HFFc6 (cell line): ENCODE measurements at regions not wholly inside any gene's neighbourhood (a gene's known extent, or its start where the extent isn't known, plus 50 kb on each side); places are given as distances from the start of the nearest gene placed in this dataset.

Source experiments
- DNase-seq: peaks from one replicate; pipeline ENCODE4 v3.0.0-alpha.2; 2018
- H3K27ac Mint-ChIP-seq: 2 replicates; pipeline ENCODE4 v1.8.0; 2020; ENCODE audit warnings: mild to moderate bottlenecking, mixed read lengths
- H3K27me3 Mint-ChIP-seq: 2 replicates; pipeline ENCODE4 v1.8.0; 2021; ENCODE audit warnings: mild to moderate bottlenecking, moderate library complexity, mixed read lengths; ENCODE audit not compliant: insufficient read depth
- H3K36me3 Mint-ChIP-seq: 2 replicates; pipeline ENCODE4 v1.8.0; 2021; ENCODE audit warnings: low read depth, mixed read lengths
- H3K4me1 Mint-ChIP-seq: 2 replicates; pipeline ENCODE4 v1.8.0; 2020; ENCODE audit warnings: low read depth, mixed read lengths
- H3K4me3 Mint-ChIP-seq: 2 replicates; pipeline ENCODE4 v1.8.0; 2020; ENCODE audit warnings: mild to moderate bottlenecking, moderate library complexity, mixed read lengths
- H3K9me3 Mint-ChIP-seq: 2 replicates; pipeline ENCODE4 v1.8.0; 2020; ENCODE audit warnings: mild to moderate bottlenecking, mixed read lengths
- TF ChIP-seq, protein P1 (sequence below): fragments of 200-600 bp; sonication (generic); IDR thresholded peaks from 2 replicates; pipeline ENCODE4 v1.5.0; 2021; ENCODE audit warnings: antibody characterized with exemption, mild to moderate bottlenecking

DNA sequence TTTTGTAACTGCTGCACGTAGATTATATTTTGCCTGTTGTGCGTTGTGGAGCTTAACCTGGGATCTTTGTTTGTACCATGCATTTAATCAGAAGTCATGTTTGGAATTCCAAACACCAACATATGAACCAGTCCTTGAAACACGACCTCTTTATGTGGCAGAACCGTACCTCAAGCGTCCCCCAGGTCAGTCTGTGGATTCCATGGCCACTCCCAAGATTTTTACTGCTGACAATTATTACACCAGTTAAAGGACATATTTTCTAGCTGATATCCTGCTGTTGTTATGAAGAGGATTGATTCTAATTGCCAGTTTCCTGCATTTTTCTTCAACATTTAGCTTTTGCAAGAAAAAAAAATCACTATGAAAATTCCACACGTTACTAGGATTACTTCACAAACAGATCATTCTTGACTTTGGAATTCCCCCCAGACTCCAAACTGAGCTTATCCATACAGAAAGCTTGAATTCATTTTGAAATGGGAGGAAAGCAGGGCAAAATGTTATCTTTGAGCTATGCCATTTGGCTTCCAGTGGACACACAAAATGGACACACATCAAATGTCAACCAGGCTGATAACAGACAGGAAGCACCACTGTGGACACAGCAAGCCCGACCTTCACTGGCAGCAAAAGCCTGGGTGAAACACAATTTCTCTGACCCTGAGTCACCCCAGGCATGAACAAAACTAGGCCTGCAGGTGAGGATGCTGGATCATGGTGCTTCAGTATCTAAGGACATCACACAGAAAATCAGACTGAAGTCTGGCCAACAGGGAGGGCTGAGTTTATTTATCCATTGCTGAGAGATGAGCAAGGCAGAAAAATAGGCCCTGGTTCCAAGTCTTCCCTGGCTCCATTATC is 542.9 kb upstream of the JAG1 start:
- peak; percentile 23 for DNase-seq
- H3K4me1 Mint-ChIP-seq = peaks cover 35% of the 10 kb centered on the region; the same call in 1 of the 2 replicates

DNA sequence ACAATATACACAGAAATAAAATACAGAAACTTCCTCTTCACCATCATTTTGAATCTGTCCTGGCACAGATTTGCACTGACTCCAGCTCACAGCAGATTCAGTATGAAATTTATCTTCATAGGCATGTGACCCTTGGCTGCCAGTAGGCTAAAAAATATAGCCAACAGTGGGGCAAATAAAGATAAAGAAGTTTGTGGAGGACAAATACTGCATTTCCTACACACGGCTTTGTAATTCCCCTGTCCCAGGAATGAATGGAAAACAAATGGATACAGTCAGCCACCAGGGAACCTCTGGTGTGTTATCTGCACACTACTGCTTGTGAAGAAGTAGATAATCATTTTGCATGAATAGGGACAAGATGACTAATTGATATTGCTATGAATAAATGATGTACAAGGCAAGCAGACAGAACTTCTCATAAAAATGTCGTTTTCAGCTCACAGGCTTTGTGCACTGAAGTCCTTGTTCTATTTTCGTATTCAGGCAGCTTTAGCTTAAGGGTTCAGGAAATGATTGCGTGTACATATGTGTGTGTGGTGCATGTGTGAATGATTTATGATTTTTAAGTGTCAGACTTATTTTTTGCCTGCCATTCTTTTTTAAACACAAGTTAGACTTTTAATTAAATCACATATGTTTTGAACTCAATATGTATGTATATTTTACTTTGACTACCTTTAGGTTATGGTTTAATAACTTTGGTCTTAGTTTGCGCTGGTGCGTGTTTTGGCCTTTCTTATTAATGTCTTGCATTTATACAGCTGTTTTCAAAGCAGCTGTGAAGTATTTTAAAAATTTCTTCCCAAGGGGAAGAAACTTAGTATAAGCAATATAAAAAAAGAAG is 543.8 kb upstream of the JAG1 start:
- H3K27me3 Mint-ChIP-seq = peaks cover 1% of the 10 kb centered on the region; the same call in 1 of the 2 replicates
- TF ChIP-seq, protein P1, sequence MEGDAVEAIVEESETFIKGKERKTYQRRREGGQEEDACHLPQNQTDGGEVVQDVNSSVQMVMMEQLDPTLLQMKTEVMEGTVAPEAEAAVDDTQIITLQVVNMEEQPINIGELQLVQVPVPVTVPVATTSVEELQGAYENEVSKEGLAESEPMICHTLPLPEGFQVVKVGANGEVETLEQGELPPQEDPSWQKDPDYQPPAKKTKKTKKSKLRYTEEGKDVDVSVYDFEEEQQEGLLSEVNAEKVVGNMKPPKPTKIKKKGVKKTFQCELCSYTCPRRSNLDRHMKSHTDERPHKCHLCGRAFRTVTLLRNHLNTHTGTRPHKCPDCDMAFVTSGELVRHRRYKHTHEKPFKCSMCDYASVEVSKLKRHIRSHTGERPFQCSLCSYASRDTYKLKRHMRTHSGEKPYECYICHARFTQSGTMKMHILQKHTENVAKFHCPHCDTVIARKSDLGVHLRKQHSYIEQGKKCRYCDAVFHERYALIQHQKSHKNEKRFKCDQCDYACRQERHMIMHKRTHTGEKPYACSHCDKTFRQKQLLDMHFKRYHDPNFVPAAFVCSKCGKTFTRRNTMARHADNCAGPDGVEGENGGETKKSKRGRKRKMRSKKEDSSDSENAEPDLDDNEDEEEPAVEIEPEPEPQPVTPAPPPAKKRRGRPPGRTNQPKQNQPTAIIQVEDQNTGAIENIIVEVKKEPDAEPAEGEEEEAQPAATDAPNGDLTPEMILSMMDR = no peak
- peak overlapping the region; percentile 52; the same call in 1 of the 2 replicates for H3K27ac Mint-ChIP-seq
- no peak overlapping the region for H3K4me3 Mint-ChIP-seq
- H3K36me3 Mint-ChIP-seq = no peaks in the 10 kb centered on the region
- no peak for DNase-seq
- H3K9me3 Mint-ChIP-seq = no peaks in the 10 kb centered on the region; the same call in 1 of the 2 replicates
- peaks cover 35% of the 10 kb centered on the region; the same call in 1 of the 2 replicates for H3K4me1 Mint-ChIP-seq

More for the DNA sequence above, 542.9 kb upstream of the JAG1 start:
- TF ChIP-seq, protein P1 = no peak
- Mint-ChIP-seq H3K9me3 (no peaks in the 10 kb centered on the region), H3K27me3 (peaks cover 1% of the 10 kb centered on the region; the same call in 1 of the 2 replicates), H3K4me3 (no peak overlapping the region), H3K27ac (peak overlapping the region; percentile 52; the same call in 1 of the 2 replicates), H3K36me3 (no peaks in the 10 kb centered on the region)

DNA sequence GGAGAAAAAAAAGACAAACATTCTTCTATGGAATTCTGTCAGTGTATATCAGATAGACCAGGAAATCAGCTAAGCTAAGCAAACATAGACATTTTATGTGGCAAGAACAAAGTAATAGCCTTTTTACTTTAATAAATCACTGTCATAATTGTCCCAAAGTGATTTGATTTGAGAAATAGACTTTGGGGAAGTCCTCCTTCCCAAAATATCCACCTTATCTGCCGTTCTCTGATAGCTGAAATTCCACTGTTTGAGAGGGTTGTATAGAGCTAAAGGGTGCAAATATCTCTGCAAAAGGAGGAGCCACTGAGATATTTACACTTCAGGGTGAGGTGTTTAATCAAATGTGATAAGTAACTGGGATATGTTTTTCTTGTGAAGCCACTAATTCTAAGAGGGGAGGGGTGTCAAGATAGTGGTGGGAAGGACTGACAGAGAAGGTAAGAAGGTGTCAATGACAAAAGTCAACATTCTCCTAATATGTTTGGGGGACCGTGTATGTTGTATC is 544.4 kb upstream of the JAG1 start:
- TF ChIP-seq, protein P1 = no peak
- no peaks in the 10 kb centered on the region; the same call in 1 of the 2 replicates for H3K9me3 Mint-ChIP-seq
- H3K27ac Mint-ChIP-seq = no peak overlapping the region
- H3K36me3 Mint-ChIP-seq = no peaks in the 10 kb centered on the region
- peaks cover 1% of the 10 kb centered on the region; the same call in 1 of the 2 replicates for H3K27me3 Mint-ChIP-seq
- H3K4me3 Mint-ChIP-seq = no peak overlapping the region
- peaks cover 35% of the 10 kb centered on the region; the same call in 1 of the 2 replicates for H3K4me1 Mint-ChIP-seq
- no peak for DNase-seq

DNA sequence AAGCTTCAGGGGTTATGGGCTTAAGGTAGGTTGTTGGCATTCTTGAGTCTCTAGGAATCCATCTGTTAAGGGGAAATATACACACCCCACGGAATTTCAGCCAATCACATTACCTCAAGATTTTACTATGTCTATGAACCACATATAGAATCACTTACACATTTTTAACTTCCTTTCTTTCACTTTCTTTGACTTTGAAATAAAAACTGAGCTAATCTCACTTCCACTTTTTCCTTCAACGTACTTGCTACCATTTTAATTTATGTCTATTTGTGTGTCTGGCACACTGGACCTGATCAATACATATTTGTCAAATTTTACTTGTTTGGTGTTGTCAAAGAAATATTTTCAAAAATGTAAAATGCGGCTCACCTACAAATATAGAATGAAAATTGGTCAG is 545.4 kb upstream of the JAG1 start:
- H3K27ac Mint-ChIP-seq = no peak overlapping the region
- no peaks in the 10 kb centered on the region; the same call in 1 of the 2 replicates for H3K9me3 Mint-ChIP-seq
- H3K36me3 Mint-ChIP-seq = no peaks in the 10 kb centered on the region
- H3K4me1 Mint-ChIP-seq = peaks cover 34% of the 10 kb centered on the region; the same call in 1 of the 2 replicates
- no peak overlapping the region for H3K4me3 Mint-ChIP-seq
- TF ChIP-seq, protein P1 = no peak
- peaks cover 1% of the 10 kb centered on the region; the same call in 1 of the 2 replicates for H3K27me3 Mint-ChIP-seq
- DNase-seq = no peak

DNA sequence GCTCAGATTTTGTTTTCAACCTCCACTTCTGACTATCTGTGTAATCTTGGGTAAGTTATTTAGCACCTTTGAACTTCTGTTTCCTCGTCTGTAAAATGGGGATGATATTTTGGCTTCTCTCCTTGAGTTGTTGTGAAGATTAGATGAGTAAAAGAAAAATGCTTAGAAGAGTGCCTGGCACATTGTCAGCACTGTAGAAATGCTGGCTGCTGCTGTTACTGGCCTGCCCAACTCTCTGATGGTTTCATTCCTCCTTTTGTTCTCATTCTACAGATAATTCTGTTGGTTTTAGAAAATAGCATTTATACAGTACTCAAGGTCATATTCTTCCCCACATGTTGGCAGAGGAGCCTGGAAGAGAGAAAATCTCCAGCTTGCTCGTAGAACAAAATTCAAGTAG is 547.2 kb upstream of the JAG1 start:
- H3K27ac Mint-ChIP-seq = no peak overlapping the region
- H3K36me3 Mint-ChIP-seq = no peaks in the 10 kb centered on the region
- TF ChIP-seq, protein P1 = no peak
- H3K4me3 Mint-ChIP-seq = no peak overlapping the region
- peaks cover 23% of the 10 kb centered on the region; the same call in 1 of the 2 replicates for H3K4me1 Mint-ChIP-seq
- DNase-seq = no peak
- peaks cover 1% of the 10 kb centered on the region; the same call in 1 of the 2 replicates for H3K27me3 Mint-ChIP-seq
- H3K9me3 Mint-ChIP-seq = no peaks in the 10 kb centered on the region; the same call in 1 of the 2 replicates
